Trophoblast cell (in vitro differentiated cells and primary cell): ENCODE measurements at regions not wholly inside any gene's neighbourhood (a gene's known extent, or its start where the extent isn't known, plus 50 kb on each side); places are given as distances from the start of the nearest gene placed in this dataset.

ENCODE experiments used
- DNase-seq, 2 donors: peaks; one replicate each; pipeline ENCODE4 v3.0.0-alpha.2; 2016
- H2AFZ ChIP-seq: 2 replicates; pipeline ENCODE4 v1.6.1; 2013; ENCODE audit warnings: low read length, moderate library complexity, mild to moderate bottlenecking; ENCODE audit not compliant: insufficient read depth, poor library complexity
- H2AK5ac ChIP-seq: 2 replicates; pipeline ENCODE4 v1.6.1; 2013; ENCODE audit warnings: mild to moderate bottlenecking, low read length
- H2BK120ac ChIP-seq: 2 replicates; pipeline ENCODE4 v1.6.1; 2013; ENCODE audit warnings: low read length, mild to moderate bottlenecking, moderate library complexity; ENCODE audit not compliant: insufficient read depth, poor library complexity
- H2BK12ac ChIP-seq: 2 replicates; pipeline ENCODE4 v1.6.1; 2013; ENCODE audit warnings: mild to moderate bottlenecking, low read length, moderate library complexity
- H2BK5ac ChIP-seq: 2 replicates; pipeline ENCODE4 v1.6.1; 2013; ENCODE audit warnings: low read length, low read depth, moderate library complexity, mild to moderate bottlenecking; ENCODE audit not compliant: poor library complexity
- H3K14ac ChIP-seq: 2 replicates; pipeline ENCODE4 v1.6.1; 2013; ENCODE audit warnings: mild to moderate bottlenecking, low read length
- H3K18ac ChIP-seq: 2 replicates; pipeline ENCODE4 v1.6.1; 2013; ENCODE audit warnings: mild to moderate bottlenecking, low read length
- H3K23ac ChIP-seq: 2 replicates; pipeline ENCODE4 v1.6.1; 2013; ENCODE audit warnings: low read length
- H3K27ac ChIP-seq: 2 replicates; pipeline ENCODE4 v1.5.1; 2013; ENCODE audit warnings: low read depth, mild to moderate bottlenecking, inconsistent platforms, low read length, moderate library complexity
- H3K27me3 ChIP-seq: 2 replicates; pipeline ENCODE4 v1.6.1; 2013; ENCODE audit warnings: inconsistent platforms, mild to moderate bottlenecking, low read length, moderate library complexity; ENCODE audit not compliant: insufficient read depth
- H3K36me3 ChIP-seq, 2 experiments: 1 replicate in 1 of 2; 2 replicates in 1 of 2; pipeline ENCODE4 v1.6.1; 2013; ENCODE audit warnings: low read length in 2 of 2, mild to moderate bottlenecking in 2 of 2, moderate library complexity in 1 of 2; ENCODE audit not compliant: insufficient read depth in 2 of 2, control insufficient read depth in 1 of 2
- H3K4ac ChIP-seq: 2 replicates; pipeline ENCODE4 v1.6.1; 2013; ENCODE audit warnings: low read depth, mild to moderate bottlenecking, low read length, moderate library complexity
- H3K4me1 ChIP-seq, 2 experiments: 1 replicate in 1 of 2; 2 replicates in 1 of 2; pipeline ENCODE4 v1.6.1; 2013; ENCODE audit warnings: low read length in 2 of 2, mild to moderate bottlenecking in 2 of 2, moderate library complexity in 1 of 2; ENCODE audit not compliant: insufficient read depth in 2 of 2, control insufficient read depth in 1 of 2
- H3K4me2 ChIP-seq: 2 replicates; pipeline ENCODE4 v1.6.1; 2013; ENCODE audit warnings: inconsistent platforms, mild to moderate bottlenecking, low read length, moderate library complexity
- H3K4me3 ChIP-seq: 2 replicates; pipeline ENCODE4 v1.5.1; 2013; ENCODE audit warnings: mild to moderate bottlenecking, low read depth, low read length, inconsistent platforms
- H3K79me1 ChIP-seq: one replicate; pipeline ENCODE4 v1.6.1; 2013; ENCODE audit warnings: low read length
- H3K79me2 ChIP-seq: 2 replicates; pipeline ENCODE4 v1.6.1; 2013; ENCODE audit warnings: low read length, mild to moderate bottlenecking; ENCODE audit not compliant: control insufficient read depth, insufficient read depth, poor library complexity
- H3K9ac ChIP-seq: 2 replicates; pipeline ENCODE4 v1.6.1; 2013; ENCODE audit warnings: mild to moderate bottlenecking, low read length
- H3K9me3 ChIP-seq: 2 replicates; pipeline ENCODE4 v1.6.1; 2013; ENCODE audit warnings: low read depth, mild to moderate bottlenecking, control low read depth, inconsistent platforms, low read length; ENCODE audit not compliant: insufficient read depth
- H4K12ac ChIP-seq: 2 replicates; pipeline ENCODE4 v1.6.1; 2013; ENCODE audit warnings: low read depth, mild to moderate bottlenecking, low read length, moderate library complexity
- H4K8ac ChIP-seq: 2 replicates; pipeline ENCODE4 v1.6.1; 2013; ENCODE audit warnings: low read depth, mild to moderate bottlenecking, low read length, moderate library complexity
- H4K91ac ChIP-seq: one replicate; pipeline ENCODE4 v1.6.1; 2013; ENCODE audit warnings: low read depth, mild to moderate bottlenecking, low read length, moderate library complexity
- WGBS: extraction: QIAGEN DNeasy Blood & Tissue Kit; methylation state at CpG from one replicate; pipeline ENCODE4 v1.1.7; 2013; ENCODE audit warnings: missing lambda C conversion rate; ENCODE audit not compliant: insufficient read length, insufficient coverage; ENCODE audit errors: extremely low coverage; 5-methylcytosine and 5-hydroxymethylcytosine counted together

DNA sequence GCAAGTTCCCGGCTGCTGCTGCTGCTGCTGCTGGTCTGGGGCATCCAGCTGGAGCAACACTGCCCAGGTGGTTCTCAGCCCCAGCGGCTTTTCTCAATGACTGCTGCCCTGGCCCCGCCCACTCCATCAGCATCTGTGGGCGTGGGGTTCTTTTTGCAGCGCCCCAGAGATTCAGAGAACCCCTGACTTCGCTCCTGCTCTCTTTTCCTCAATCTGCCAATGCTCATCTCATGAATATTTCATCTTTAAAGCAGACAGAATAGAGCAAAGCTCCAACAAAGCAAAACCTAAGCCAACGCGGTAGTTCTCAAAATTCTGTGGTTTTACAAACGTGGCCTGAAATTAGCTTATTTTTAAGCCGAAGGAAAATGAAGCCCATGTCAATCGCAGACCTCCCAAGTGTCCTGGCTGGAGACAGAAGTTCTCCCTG lies 363.6 kb downstream of the CTTN start:
- Histone ChIP-seq H3K36me3 (peaks cover 1 to 2% of the 10 kb centered on the region in 2 experiments), H4K12ac (no peak overlapping the region), H3K9me3 (peaks cover 5% of the 10 kb centered on the region), H3K79me2 (no peaks in the 10 kb centered on the region), H3K4me2 (no peak overlapping the region), H4K91ac (no peak overlapping the region), H3K79me1 (no peaks in the 10 kb centered on the region), H2BK5ac (no peak overlapping the region), H2AK5ac (no peak overlapping the region), H3K14ac (no peak overlapping the region), H3K27me3 (no peaks in the 10 kb centered on the region), H2BK12ac (no peak overlapping the region), H3K4me3 (no peak overlapping the region), H2BK120ac (no peak overlapping the region), H3K27ac (no peak overlapping the region), H3K18ac (no peak overlapping the region), H3K23ac (no peak overlapping the region), H2AFZ (no peak overlapping the region), H3K4me1 (no peaks in the 10 kb centered on the region), H3K4ac (no peak overlapping the region), H4K8ac (no peak overlapping the region), H3K9ac (no peak overlapping the region)
- WGBS: no CpG with 5 or more reads among the region's 11 CpGs
- DNase-seq: no peak

DNA sequence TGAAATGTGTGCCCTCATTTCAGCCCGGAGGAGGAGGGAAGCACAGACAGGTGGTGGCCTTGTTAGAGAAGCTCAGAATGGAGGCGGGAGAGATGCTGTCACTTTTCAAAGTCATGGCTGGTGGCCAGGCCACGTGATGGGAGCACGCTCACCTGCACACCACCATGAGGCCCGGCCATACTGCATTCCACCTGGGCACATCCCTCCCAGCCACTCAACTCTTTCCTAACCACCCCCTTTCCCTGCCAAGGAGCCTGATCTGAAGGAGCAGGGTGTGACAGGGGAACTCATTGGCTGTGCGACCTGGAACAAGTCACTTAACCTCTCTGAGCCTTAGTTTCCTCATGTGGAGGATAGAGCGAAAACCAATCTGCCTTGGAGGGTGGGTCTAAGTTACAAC lies 364.5 kb downstream of the CTTN start:
- Histone ChIP-seq H3K18ac (no peak overlapping the region), H3K4me2 (no peak overlapping the region), H3K4me3 (no peak overlapping the region), H3K23ac (no peak overlapping the region), H3K79me2 (no peaks in the 10 kb centered on the region), H3K36me3 (peaks cover 1 to 2% of the 10 kb centered on the region in 2 experiments), H4K91ac (no peak overlapping the region), H3K79me1 (no peaks in the 10 kb centered on the region), H3K27me3 (no peaks in the 10 kb centered on the region), H2BK5ac (no peak overlapping the region), H3K27ac (no peak overlapping the region), H3K9ac (no peak overlapping the region), H4K8ac (no peak overlapping the region), H2AK5ac (no peak overlapping the region), H3K4me1 (no peaks in the 10 kb centered on the region), H2BK12ac (no peak overlapping the region), H3K4ac (no peak overlapping the region), H3K14ac (no peak overlapping the region), H3K9me3 (peaks cover 5% of the 10 kb centered on the region), H4K12ac (no peak overlapping the region), H2BK120ac (no peak overlapping the region), H2AFZ (no peak overlapping the region)
- WGBS: no CpG with 5 or more reads among the region's 7 CpGs
- peak in 1 of 2 donors; percentile 38 for DNase-seq

DNA sequence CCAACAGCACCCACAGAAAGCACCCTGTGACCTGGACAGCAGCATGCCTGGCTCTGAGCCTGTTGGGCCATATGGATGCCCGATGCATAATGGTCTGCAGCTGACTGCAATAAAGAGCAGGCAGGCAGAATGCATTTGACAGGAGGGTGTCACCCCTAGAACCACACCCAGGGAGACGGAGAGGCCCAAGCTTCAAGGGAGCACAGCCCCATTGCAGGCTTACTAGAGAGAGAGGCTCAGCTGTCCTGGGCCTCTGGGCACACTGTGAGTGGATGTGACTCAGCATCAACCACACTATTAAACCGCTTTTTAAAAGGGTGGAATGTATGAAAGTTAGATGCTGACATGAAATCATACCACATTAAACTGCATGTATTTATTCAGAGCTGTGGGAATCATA lies 365.3 kb downstream of the CTTN start:
- no peak overlapping the region for H2BK5ac ChIP-seq
- no peak overlapping the region for H3K23ac ChIP-seq
- H3K4ac ChIP-seq: no peak overlapping the region
- H3K18ac ChIP-seq: no peak overlapping the region
- no CpG with 5 or more reads among the region's 3 CpGs for WGBS
- no peaks in the 10 kb centered on the region for H3K27me3 ChIP-seq
- no peak overlapping the region for H3K27ac ChIP-seq
- H2BK120ac ChIP-seq: no peak overlapping the region
- no peaks in the 10 kb centered on the region for H3K4me1 ChIP-seq
- H3K4me2 ChIP-seq: no peak overlapping the region
- H4K8ac ChIP-seq: no peak overlapping the region
- DNase-seq: no peak
- no peaks in the 10 kb centered on the region for H3K79me2 ChIP-seq
- no peak overlapping the region for H2AK5ac ChIP-seq
- H3K14ac ChIP-seq: no peak overlapping the region
- H3K4me3 ChIP-seq: no peak overlapping the region
- no peak overlapping the region for H4K91ac ChIP-seq
- H3K79me1 ChIP-seq: no peaks in the 10 kb centered on the region
- no peak overlapping the region for H3K9ac ChIP-seq
- H2BK12ac ChIP-seq: no peak overlapping the region
- no peak overlapping the region for H2AFZ ChIP-seq
- peaks cover 5% of the 10 kb centered on the region for H3K9me3 ChIP-seq
- no peak overlapping the region for H4K12ac ChIP-seq
- peaks cover 1 to 2% of the 10 kb centered on the region in 2 experiments for H3K36me3 ChIP-seq

DNA sequence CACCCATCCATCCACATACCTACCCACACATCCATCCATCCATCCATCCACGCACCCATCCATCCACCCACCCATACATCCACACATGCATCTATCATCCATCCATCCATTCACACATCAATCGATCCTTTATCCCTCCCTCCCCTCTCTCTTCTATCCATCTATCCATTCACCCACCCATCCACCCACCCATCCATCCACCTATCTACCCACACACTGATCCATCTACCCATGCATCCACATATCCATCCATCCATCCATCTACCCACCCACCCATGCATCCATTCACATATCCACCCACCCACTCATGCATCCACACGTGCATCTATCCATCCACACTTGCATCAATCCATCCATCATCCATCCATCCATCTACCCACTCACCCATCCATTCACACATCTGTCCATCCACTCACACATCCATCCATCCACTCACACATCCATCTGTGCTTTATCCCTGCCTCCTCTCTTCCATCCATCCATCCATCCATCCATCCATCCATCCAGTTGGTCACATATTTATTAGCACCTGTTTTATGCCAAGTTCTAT lies 366.1 kb downstream of the CTTN start:
- H4K12ac ChIP-seq: no peak overlapping the region
- no peak overlapping the region for H3K18ac ChIP-seq
- H2BK120ac ChIP-seq: no peak overlapping the region
- H3K27ac ChIP-seq: no peak overlapping the region
- no peaks in the 10 kb centered on the region for H3K79me2 ChIP-seq
- no peak overlapping the region for H3K4me3 ChIP-seq
- WGBS: 96% methylated on average over 2 of the region's 3 CpGs
- peaks cover 5% of the 10 kb centered on the region for H3K9me3 ChIP-seq
- no peak overlapping the region for H4K91ac ChIP-seq
- no peak overlapping the region for H4K8ac ChIP-seq
- no peak overlapping the region for H2AK5ac ChIP-seq
- peak overlapping the region; percentile 43 for H3K23ac ChIP-seq
- H3K4me1 ChIP-seq: no peaks in the 10 kb centered on the region
- peaks cover 1 to 2% of the 10 kb centered on the region in 2 experiments for H3K36me3 ChIP-seq
- H3K9ac ChIP-seq: no peak overlapping the region
- DNase-seq: no peak
- H3K27me3 ChIP-seq: no peaks in the 10 kb centered on the region
- H3K14ac ChIP-seq: no peak overlapping the region
- no peaks in the 10 kb centered on the region for H3K79me1 ChIP-seq
- H3K4ac ChIP-seq: no peak overlapping the region
- H2BK5ac ChIP-seq: no peak overlapping the region
- H3K4me2 ChIP-seq: no peak overlapping the region
- H2AFZ ChIP-seq: no peak overlapping the region
- H2BK12ac ChIP-seq: no peak overlapping the region
